CD4-positive, alpha-beta memory T cell (primary cell): ENCODE measurements at regions not wholly inside any gene's neighbourhood (a gene's known extent, or its start where the extent isn't known, plus 50 kb on each side); places are given as distances from the start of the nearest gene placed in this dataset.

Source experiments
- CTCF ChIA-PET: fragments of 350-600 bp; sonication (Branson Sonifier 250); formaldehyde crosslinking; loops from one replicate; lab custom pipeline; 2021; ENCODE audit warnings: inconsistent platforms; ENCODE audit not compliant: partially characterized antibody; lab: Charles Lee
- POLR2A ChIA-PET: fragments of 350-600 bp; sonication (Branson Sonifier 250); formaldehyde crosslinking; loops from one replicate; lab custom pipeline; 2021; ENCODE audit not compliant: partially characterized antibody; lab: Charles Lee
- DNase-seq, 5 donors: peaks; one replicate each; pipeline versions ENCODE4 v3.0.0 to v3.0.0-alpha.2; 2020 to 2022; ENCODE audit warnings: mixed read lengths in 1 of 5
- H3K27ac ChIP-seq: one replicate; pipeline ENCODE4 v1.7.0; 2013; ENCODE audit warnings: low read depth, low read length
- H3K27me3 ChIP-seq: 2 replicates; pipeline ENCODE4 v1.7.0; 2013; ENCODE audit warnings: mild to moderate bottlenecking, low read length, moderate library complexity; ENCODE audit not compliant: insufficient read depth
- H3K36me3 ChIP-seq: 2 replicates; pipeline ENCODE4 v1.7.0; 2013; ENCODE audit warnings: mild to moderate bottlenecking, low read length, moderate library complexity; ENCODE audit not compliant: insufficient read depth
- H3K4me1 ChIP-seq: 2 replicates; pipeline ENCODE4 v1.7.0; 2013; ENCODE audit warnings: mild to moderate bottlenecking, low read length, moderate library complexity; ENCODE audit not compliant: insufficient read depth
- H3K4me3 ChIP-seq, 2 donors: one replicate each; pipeline ENCODE4 v1.7.0; 2013; ENCODE audit warnings: low read length in 2 of 2, mild to moderate bottlenecking in 1 of 2
- H3K9me3 ChIP-seq, 2 donors: one replicate each; pipeline ENCODE4 v1.7.0; 2013; ENCODE audit warnings: low read length in 2 of 2, control low read depth in 1 of 2; ENCODE audit not compliant: control insufficient read depth in 1 of 2
- H3K27ac Mint-ChIP-seq, 7 donors: one replicate each; pipeline ENCODE4 v1.8.0; 2020 to 2021; ENCODE audit warnings: mixed read lengths in 7 of 7, mild to moderate bottlenecking in 6 of 7, inconsistent platforms in 3 of 7, moderate library complexity in 3 of 7
- H3K27me3 Mint-ChIP-seq, 2 donors: one replicate each; pipeline ENCODE4 v1.8.0; 2020 to 2021; ENCODE audit warnings: mixed read lengths in 2 of 2
- H3K36me3 Mint-ChIP-seq, 2 donors: one replicate each; pipeline ENCODE4 v1.8.0; 2020 to 2021; ENCODE audit warnings: mixed read lengths in 2 of 2, inconsistent platforms in 1 of 2, mild to moderate bottlenecking in 1 of 2
- H3K4me1 Mint-ChIP-seq, 4 donors: one replicate each; pipeline ENCODE4 v1.8.0; 2020 to 2021; ENCODE audit warnings: mixed read lengths in 4 of 4, mild to moderate bottlenecking in 1 of 4
- H3K4me3 Mint-ChIP-seq, 8 donors: one replicate each; pipeline ENCODE4 v1.8.0; 2020 to 2021; ENCODE audit warnings: mixed read lengths in 8 of 8, mild to moderate bottlenecking in 7 of 8, moderate library complexity in 6 of 8, inconsistent platforms in 3 of 8
- H3K9me3 Mint-ChIP-seq, 8 donors: one replicate each; pipeline ENCODE4 v1.8.0; 2020 to 2021; ENCODE audit warnings: mixed read lengths in 8 of 8, mild to moderate bottlenecking in 5 of 8, inconsistent platforms in 3 of 8, moderate library complexity in 1 of 8
- intact Hi-C: fragments of 100-400 bp; cut with micrococcal nuclease; formaldehyde crosslinking; loops from one replicate; pipeline ENCODE4 v1.15.1; 2023

GRCh38 chr5:59956130-59956783 lies 62.7 kb upstream of the PDE4D start:
- ChIA-PET POLR2A (no interaction called here), CTCF (no interaction called here)
- H3K27me3 Mint-ChIP-seq: no peaks in the 10 kb centered on the region
- H3K27ac Mint-ChIP-seq: no peak overlapping the region
- Histone ChIP-seq H3K36me3 (no peaks in the 10 kb centered on the region), H3K4me3 (no peak overlapping the region), H3K9me3 (no peaks in the 10 kb centered on the region), H3K27me3 (no peaks in the 10 kb centered on the region), H3K4me1 (no peaks in the 10 kb centered on the region), H3K27ac (no peak overlapping the region)
- DNase-seq: no peak
- no peaks in the 10 kb centered on the region for H3K36me3 Mint-ChIP-seq
- peaks cover 0 to 4% (median 0%) of the 10 kb centered on the region in 8 donors for H3K9me3 Mint-ChIP-seq
- intact Hi-C loops: no loop called here
- H3K4me3 Mint-ChIP-seq: no peak overlapping the region
- H3K4me1 Mint-ChIP-seq: no peaks in the 10 kb centered on the region

- Mint-ChIP-seq H3K4me3 (no peak overlapping the region), H3K4me1 (no peaks in the 10 kb centered on the region), H3K27me3 (no peaks in the 10 kb centered on the region), H3K9me3 (peaks cover 0 to 4% (median 0%) of the 10 kb centered on the region in 8 donors), H3K27ac (no peak overlapping the region), H3K36me3 (no peaks in the 10 kb centered on the region)
- no peaks in the 10 kb centered on the region for H3K4me1 ChIP-seq
- ChIA-PET POLR2A (no interaction called here), CTCF (no interaction called here)
- H3K9me3 ChIP-seq: no peaks in the 10 kb centered on the region
- H3K36me3 ChIP-seq: no peaks in the 10 kb centered on the region
- H3K27ac ChIP-seq: no peak overlapping the region
- intact Hi-C loops: no loop called here
- DNase-seq: no peak
- H3K27me3 ChIP-seq: no peaks in the 10 kb centered on the region
- no peak overlapping the region for H3K4me3 ChIP-seq
Observed at GRCh38 chr5:59955241-59955640, 61.7 kb upstream of the PDE4D start.

- H3K36me3 ChIP-seq: no peaks in the 10 kb centered on the region
- H3K9me3 Mint-ChIP-seq: peaks cover 0 to 8% (median 4%) of the 10 kb centered on the region in 8 donors
- no peak overlapping the region for H3K27ac ChIP-seq
- no peaks in the 10 kb centered on the region for H3K4me1 ChIP-seq
- no peak for DNase-seq
- H3K27ac Mint-ChIP-seq: no peak overlapping the region
- CTCF ChIA-PET: no interaction called here
- no peaks in the 10 kb centered on the region for H3K4me1 Mint-ChIP-seq
- intact Hi-C loops: no loop called here
- no peaks in the 10 kb centered on the region for H3K36me3 Mint-ChIP-seq
- H3K4me3 ChIP-seq: no peak overlapping the region
- H3K9me3 ChIP-seq: no peaks in the 10 kb centered on the region
- POLR2A ChIA-PET: no interaction called here
- H3K27me3 Mint-ChIP-seq: no peaks in the 10 kb centered on the region
- H3K27me3 ChIP-seq: no peaks in the 10 kb centered on the region
- no peak overlapping the region for H3K4me3 Mint-ChIP-seq
Observed at GRCh38 chr5:59943452-59944113, 50.1 kb upstream of the PDE4D start.
